ENCODE measurements at regions not wholly inside any gene's neighbourhood (a gene's known extent, or its start where the extent isn't known, plus 50 kb on each side); places are given as distances from the start of the nearest gene placed in this dataset.

GRCh38 chr1:61523893-61524605 is 200.9 kb downstream of the TM2D1 start:
- no peak for DNase-seq (ENCODE audit: low spot score)

GRCh38 chr1:61523229-61523628 is 201.7 kb downstream of the TM2D1 start:
- DNase-seq (ENCODE audit: low spot score), result no peak

- DNase-seq (ENCODE audit: low spot score), result no peak
Observed at GRCh38 chr1:61520401-61520800, 204.5 kb downstream of the TM2D1 start.

- no peak for DNase-seq (ENCODE audit: low spot score)
Observed at GRCh38 chr1:61519631-61520030, 205.3 kb downstream of the TM2D1 start.

GRCh38 chr1:61518670-61519400 is 206.1 kb downstream of the TM2D1 start:
- DNase-seq (ENCODE audit: low spot score), result no peak

- DNase-seq (ENCODE audit: low spot score), result no peak
Observed at GRCh38 chr1:61517345-61517744, 207.6 kb downstream of the TM2D1 start.

- DNase-seq (ENCODE audit: low spot score), result no peak
Observed at GRCh38 chr1:61515096-61515495, 209.8 kb downstream of the TM2D1 start.
